Suprapubic skin (tissue), 4 donors: ENCODE measurements at regions not wholly inside any gene's neighbourhood (a gene's known extent, or its start where the extent isn't known, plus 50 kb on each side); places are given as distances from the start of the nearest gene placed in this dataset.

Experiments used
- DNase-seq, 2 donors: peaks; one replicate each; pipeline ENCODE4 v3.0.0-alpha.2; 2019; ENCODE audit warnings: low spot score in 2 of 2
- H3K27ac ChIP-seq: fragments of 200-600 bp; sonication (generic); one replicate; pipeline ENCODE4 v1.5.1; 2019
- H3K27me3 ChIP-seq: fragments of 200-600 bp; sonication (generic); one replicate; pipeline ENCODE4 v1.5.1; 2019
- H3K36me3 ChIP-seq: fragments of 200-600 bp; sonication (generic); one replicate; pipeline ENCODE4 v1.5.1; 2019
- H3K4me1 ChIP-seq: fragments of 200-600 bp; sonication (generic); one replicate; pipeline ENCODE4 v1.5.1; 2019
- H3K4me3 ChIP-seq: fragments of 200-600 bp; sonication (generic); one replicate; pipeline ENCODE4 v1.5.1; 2019; ENCODE audit warnings: mild to moderate bottlenecking
- H3K9me3 ChIP-seq: fragments of 200-600 bp; sonication (generic); one replicate; pipeline ENCODE4 v1.5.1; 2019
- CTCF ChIP-seq, 2 donors: fragments of 200-600 bp in 1 of 2; fragments of 450-650 bp in 1 of 2; sonication (generic) in 1 of 2; IDR thresholded peaks; one replicate each; pipeline ENCODE4 v1.5.1; 2016 to 2019; ENCODE audit warnings: antibody characterized with exemption in 2 of 2, mild to moderate bottlenecking in 1 of 2, moderate library complexity in 1 of 2
- EP300 ChIP-seq: sonication (generic); formaldehyde crosslinking; IDR thresholded peaks from one replicate; pipeline ENCODE4 v1.6.1; 2017; ENCODE audit warnings: antibody characterized with exemption
- POLR2A ChIP-seq, 2 donors: fragments of 450-650 bp; IDR thresholded peaks; one replicate each; pipeline ENCODE4 v1.6.1; 2017; ENCODE audit warnings: antibody characterized with exemption in 2 of 2, mild to moderate bottlenecking in 2 of 2, moderate library complexity in 2 of 2
- POLR2AphosphoS5 ChIP-seq, 3 donors: sonication (generic); formaldehyde crosslinking; IDR thresholded peaks; one replicate each; pipeline ENCODE4 v1.6.1; 2017; ENCODE audit warnings: antibody characterized with exemption in 3 of 3
- WGBS: methylation state at CpG from one replicate; pipeline ENCODE4 v1.1.5; 2018; 5-methylcytosine and 5-hydroxymethylcytosine counted together

GRCh38 chr12:126483145-126484068, 1418.2 kb downstream of the AACS start:
- no peaks in the 10 kb centered on the region for H3K9me3 ChIP-seq

GRCh38 chr12:126487431-126487980, 1422.3 kb downstream of the AACS start:
- DNase-seq: no peak
- H3K27me3 ChIP-seq: no peaks in the 10 kb centered on the region
- no peaks in the 10 kb centered on the region for H3K4me1 ChIP-seq
- WGBS: 83% methylated on average over 4 of the region's 4 CpGs
- H3K27ac ChIP-seq: no peak overlapping the region
- no peak for TF ChIP-seq POLR2A (IDR thresholded peaks at IDR 0.05)
- TF ChIP-seq POLR2AphosphoS5 (IDR thresholded peaks at IDR 0.05): no peak
- no peak for TF ChIP-seq CTCF (IDR thresholded peaks at IDR 0.05)
- no peak for TF ChIP-seq EP300
- peaks cover 7% of the 10 kb centered on the region for H3K9me3 ChIP-seq
- H3K4me3 ChIP-seq: no peak overlapping the region
- no peaks in the 10 kb centered on the region for H3K36me3 ChIP-seq

More at GRCh38 chr12:126483145-126484068, 1418.2 kb downstream of the AACS start:
- Histone ChIP-seq H3K27ac (no peak overlapping the region), H3K36me3 (no peaks in the 10 kb centered on the region), H3K4me1 (no peaks in the 10 kb centered on the region), H3K4me3 (no peak overlapping the region), H3K27me3 (no peaks in the 10 kb centered on the region)
- no peak for TF ChIP-seq POLR2AphosphoS5 (IDR thresholded peaks at IDR 0.05)
- DNase-seq: no peak
- 80% methylated on average over 17 of the region's 17 CpGs for WGBS

GRCh38 chr12:126488806-126489205, 1423.6 kb downstream of the AACS start:
- Histone ChIP-seq H3K27me3 (no peaks in the 10 kb centered on the region), H3K9me3 (peaks cover 7% of the 10 kb centered on the region), H3K36me3 (no peaks in the 10 kb centered on the region), H3K4me3 (no peak overlapping the region), H3K4me1 (no peaks in the 10 kb centered on the region), H3K27ac (no peak overlapping the region)
- no peak for DNase-seq
- WGBS: 78% methylated on average over 3 of the region's 3 CpGs
- TF ChIP-seq CTCF (IDR thresholded peaks at IDR 0.05) (no peak), POLR2A (IDR thresholded peaks at IDR 0.05) (no peak), EP300 (no peak), POLR2AphosphoS5 (IDR thresholded peaks at IDR 0.05) (no peak)

- no peak for DNase-seq
- H3K27ac ChIP-seq: no peak overlapping the region
- H3K4me3 ChIP-seq: no peak overlapping the region
- no peaks in the 10 kb centered on the region for H3K27me3 ChIP-seq
- WGBS: 80% methylated on average over 7 of the region's 7 CpGs
- TF ChIP-seq EP300 (no peak), POLR2A (IDR thresholded peaks at IDR 0.05) (no peak), CTCF (IDR thresholded peaks at IDR 0.05) (no peak), POLR2AphosphoS5 (IDR thresholded peaks at IDR 0.05) (no peak)
- H3K36me3 ChIP-seq: no peaks in the 10 kb centered on the region
- H3K9me3 ChIP-seq: peaks cover 7% of the 10 kb centered on the region
- H3K4me1 ChIP-seq: no peaks in the 10 kb centered on the region
Measured at GRCh38 chr12:126492181-126492580, 1426.9 kb downstream of the AACS start.

- H3K9me3 ChIP-seq: peaks cover 7% of the 10 kb centered on the region
- TF ChIP-seq POLR2AphosphoS5 (IDR thresholded peaks at IDR 0.05) (no peak), EP300 (no peak)
- H3K36me3 ChIP-seq: no peaks in the 10 kb centered on the region
- H3K27ac ChIP-seq: no peak overlapping the region
- H3K27me3 ChIP-seq: no peaks in the 10 kb centered on the region
- WGBS: 33% methylated on average over 6 of the region's 6 CpGs
- H3K4me1 ChIP-seq: no peaks in the 10 kb centered on the region
- H3K4me3 ChIP-seq: no peak overlapping the region
- no peak for DNase-seq
Measured at GRCh38 chr12:126493366-126494108, 1428.3 kb downstream of the AACS start.

GRCh38 chr12:126496201-126496600, 1431.0 kb downstream of the AACS start:
- WGBS: 79% methylated on average over 3 of the region's 3 CpGs
- Histone ChIP-seq H3K4me1 (no peaks in the 10 kb centered on the region), H3K4me3 (no peak overlapping the region), H3K36me3 (no peaks in the 10 kb centered on the region), H3K27ac (no peak overlapping the region), H3K9me3 (no peaks in the 10 kb centered on the region), H3K27me3 (no peaks in the 10 kb centered on the region)
- no peak for DNase-seq
- TF ChIP-seq POLR2AphosphoS5 (IDR thresholded peaks at IDR 0.05): no peak
- TF ChIP-seq POLR2A (IDR thresholded peaks at IDR 0.05): no peak
- no peak for TF ChIP-seq CTCF (IDR thresholded peaks at IDR 0.05)
- TF ChIP-seq EP300: no peak
